AG09309 (cell line): ENCODE measurements at regions not wholly inside any gene's neighbourhood (a gene's known extent, or its start where the extent isn't known, plus 50 kb on each side); places are given as distances from the start of the nearest gene placed in this dataset.

Experiments used
- DNase-seq: peaks from one replicate; pipeline ENCODE4 v3.0.0-alpha.2; 2010; ENCODE audit warnings: low read depth
- H3K4me3 ChIP-seq: 2 replicates; pipeline ENCODE4 v1.5.1; 2011; ENCODE audit warnings: mild to moderate bottlenecking, low read depth, low read length, moderate library complexity; ENCODE audit not compliant: control insufficient read depth
- TF ChIP-seq, protein P1 (sequence below): IDR thresholded peaks from 2 replicates; pipeline ENCODE4 v1.5.1; 2011; ENCODE audit warnings: mild to moderate bottlenecking, low read depth, low read length, inconsistent platforms; ENCODE audit not compliant: insufficient read depth, control insufficient read depth; ENCODE audit errors: missing control alignments

DNA sequence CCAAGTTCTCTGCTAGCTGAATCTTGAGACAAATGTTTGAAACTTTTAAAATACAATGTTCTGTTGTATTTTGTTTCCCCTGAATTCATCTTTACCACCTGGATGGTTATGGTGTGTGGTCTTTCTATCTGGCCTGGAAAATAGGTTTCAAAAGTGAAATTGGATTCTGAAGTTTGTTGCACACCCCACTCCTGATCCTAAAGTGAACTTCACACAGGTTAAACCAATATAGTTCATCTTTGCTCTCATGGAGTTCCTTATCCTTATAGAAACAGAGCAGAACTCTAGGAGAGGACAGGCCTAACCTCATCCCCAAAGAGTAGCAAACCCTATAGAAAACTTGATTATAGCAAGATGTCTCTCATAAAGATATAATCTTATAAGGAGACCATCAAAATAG is 179.4 kb upstream of the BCL6 start:
- TF ChIP-seq, protein P1, sequence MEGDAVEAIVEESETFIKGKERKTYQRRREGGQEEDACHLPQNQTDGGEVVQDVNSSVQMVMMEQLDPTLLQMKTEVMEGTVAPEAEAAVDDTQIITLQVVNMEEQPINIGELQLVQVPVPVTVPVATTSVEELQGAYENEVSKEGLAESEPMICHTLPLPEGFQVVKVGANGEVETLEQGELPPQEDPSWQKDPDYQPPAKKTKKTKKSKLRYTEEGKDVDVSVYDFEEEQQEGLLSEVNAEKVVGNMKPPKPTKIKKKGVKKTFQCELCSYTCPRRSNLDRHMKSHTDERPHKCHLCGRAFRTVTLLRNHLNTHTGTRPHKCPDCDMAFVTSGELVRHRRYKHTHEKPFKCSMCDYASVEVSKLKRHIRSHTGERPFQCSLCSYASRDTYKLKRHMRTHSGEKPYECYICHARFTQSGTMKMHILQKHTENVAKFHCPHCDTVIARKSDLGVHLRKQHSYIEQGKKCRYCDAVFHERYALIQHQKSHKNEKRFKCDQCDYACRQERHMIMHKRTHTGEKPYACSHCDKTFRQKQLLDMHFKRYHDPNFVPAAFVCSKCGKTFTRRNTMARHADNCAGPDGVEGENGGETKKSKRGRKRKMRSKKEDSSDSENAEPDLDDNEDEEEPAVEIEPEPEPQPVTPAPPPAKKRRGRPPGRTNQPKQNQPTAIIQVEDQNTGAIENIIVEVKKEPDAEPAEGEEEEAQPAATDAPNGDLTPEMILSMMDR: no peak
- H3K4me3 ChIP-seq: no peak overlapping the region
- no peak for DNase-seq

DNA sequence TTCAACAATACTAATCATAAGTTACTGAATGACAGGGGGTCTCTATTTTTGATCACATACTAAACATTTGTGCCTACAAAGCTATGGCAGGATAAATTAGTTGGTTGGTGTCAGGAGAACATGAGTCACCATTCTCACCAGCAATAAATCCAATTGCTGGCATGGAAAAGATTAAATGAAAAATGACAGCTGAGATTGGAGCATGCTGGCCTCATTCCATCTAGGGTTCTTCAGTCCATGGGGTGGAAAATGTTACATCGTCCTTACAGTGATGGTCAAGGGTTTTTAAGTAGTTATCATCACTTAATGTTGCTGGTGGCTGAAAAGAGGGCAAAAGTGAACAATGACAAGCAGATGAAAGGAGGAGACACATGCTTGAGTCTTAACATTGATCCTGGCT is 180.1 kb upstream of the BCL6 start:
- TF ChIP-seq, protein P1: no peak
- no peak for DNase-seq
- no peak overlapping the region for H3K4me3 ChIP-seq

DNA sequence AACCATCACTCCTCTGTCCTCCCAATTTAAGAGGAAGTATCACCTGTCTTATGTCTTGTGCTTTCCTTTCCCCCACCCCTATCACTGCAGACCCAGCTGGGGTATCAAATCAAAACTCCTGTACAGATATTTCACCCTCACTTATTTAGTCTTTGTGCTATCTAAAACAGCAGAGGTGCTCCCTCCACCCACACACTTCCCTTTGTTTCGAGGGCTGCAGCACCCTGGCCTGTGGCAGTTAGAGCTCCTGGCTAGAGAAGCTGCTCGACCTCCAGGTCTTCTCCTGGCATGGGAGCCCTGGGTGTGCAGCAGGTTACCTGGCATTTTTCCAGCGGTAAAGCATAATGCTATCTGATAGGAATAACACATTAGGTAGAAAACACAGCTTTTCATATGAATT is 181.4 kb upstream of the BCL6 start:
- TF ChIP-seq, protein P1: no peak
- no peak overlapping the region for H3K4me3 ChIP-seq
- DNase-seq: no peak

DNA sequence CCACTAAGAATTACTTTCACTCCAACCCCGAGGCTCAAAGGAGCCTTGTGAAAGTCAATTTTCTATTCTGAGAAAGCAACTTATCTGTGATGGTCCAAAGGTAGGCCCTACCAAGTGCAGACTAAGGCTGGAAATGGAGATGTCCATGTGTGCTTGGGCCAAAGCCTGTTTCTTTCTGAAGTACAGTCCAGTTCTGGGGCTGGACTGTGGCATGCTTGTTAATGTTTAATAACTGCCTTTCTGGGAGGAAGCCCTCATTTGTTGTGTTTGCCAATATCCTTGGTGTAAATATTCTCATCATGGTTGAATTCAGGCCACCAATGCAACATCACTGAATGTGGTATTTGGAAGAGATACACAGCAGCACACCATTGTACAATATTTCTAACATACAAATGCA is 182.3 kb upstream of the BCL6 start:
- TF ChIP-seq, protein P1: no peak
- H3K4me3 ChIP-seq: no peak overlapping the region
- DNase-seq: no peak

DNA sequence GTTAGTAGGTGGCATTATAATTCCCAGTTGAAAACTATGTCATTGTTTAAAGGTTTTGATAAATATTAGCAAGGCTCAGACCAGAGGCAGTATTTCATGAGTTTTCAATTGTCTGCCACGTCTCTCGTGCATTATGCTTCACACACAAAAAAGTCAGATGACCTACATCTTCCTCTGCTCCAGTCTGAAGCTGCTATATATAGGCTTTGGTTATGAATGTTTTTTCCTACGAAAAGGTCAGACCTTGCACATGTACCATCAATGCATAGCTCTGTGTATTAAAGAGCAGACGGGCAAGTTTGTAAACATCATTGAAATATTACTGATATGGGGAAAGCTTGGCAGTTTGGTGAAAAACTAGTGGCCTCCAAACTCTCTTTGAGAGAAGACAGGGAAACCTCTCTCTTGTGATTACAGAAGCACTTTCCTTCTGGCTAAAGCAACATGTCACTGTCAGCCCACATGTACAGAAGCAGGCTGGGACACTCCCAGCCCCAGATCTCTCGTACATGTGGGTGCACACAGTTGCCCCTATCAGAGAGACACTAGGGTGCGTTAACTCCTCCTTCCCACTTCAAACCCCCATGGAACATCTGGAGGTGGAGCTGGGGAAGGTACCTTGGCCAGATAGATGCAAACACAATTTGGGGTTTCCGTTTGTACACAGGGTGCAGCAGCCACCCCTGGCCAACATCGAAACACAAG is 184.0 kb upstream of the BCL6 start:
- TF ChIP-seq, protein P1: no peak
- DNase-seq: no peak
- H3K4me3 ChIP-seq: no peak overlapping the region

DNA sequence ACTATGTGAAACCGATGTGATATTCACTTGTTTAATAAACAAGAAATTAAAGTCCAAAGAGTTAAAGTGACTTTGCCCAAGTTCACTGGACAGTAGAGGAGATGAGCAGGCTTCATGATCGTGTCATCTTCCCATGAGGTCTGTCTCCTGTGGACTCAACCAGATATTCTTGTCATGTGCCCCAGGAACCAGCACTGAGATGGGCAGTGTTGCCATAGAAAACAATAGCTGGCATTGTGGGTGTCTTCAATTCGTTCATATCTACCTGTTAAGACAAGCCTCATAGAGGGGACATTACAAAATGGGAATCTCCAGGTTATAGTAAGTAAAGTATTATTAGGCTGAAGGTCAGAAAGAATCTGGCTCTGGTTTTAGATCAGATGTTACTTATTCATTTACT is 184.8 kb upstream of the BCL6 start:
- H3K4me3 ChIP-seq: no peak overlapping the region
- TF ChIP-seq, protein P1: no peak
- no peak for DNase-seq
